H1 (cell line): ENCODE measurements at regions not wholly inside any gene's neighbourhood (a gene's known extent, or its start where the extent isn't known, plus 50 kb on each side); places are given as distances from the start of the nearest gene placed in this dataset.

Experiments used
- CTCF ChIA-PET: fragments of 300-600 bp; sonication (Branson Sonifier 250); formaldehyde crosslinking; loops from one replicate; lab custom pipeline; 2021; ENCODE audit not compliant: partially characterized antibody; lab: Charles Lee
- POLR2A ChIA-PET: fragments of 300-600 bp; sonication (Branson Sonifier 250); formaldehyde crosslinking; loops from one replicate; lab custom pipeline; 2021; ENCODE audit warnings: inconsistent platforms; ENCODE audit not compliant: partially characterized antibody; lab: Charles Lee
- DNase-seq, 2 experiments: peaks; one replicate each; pipeline versions ENCODE4 v3.0.0 to v3.0.0-alpha.2; 2010 to 2022; ENCODE audit warnings: low spot score in 2 of 2, low read depth in 1 of 2, mixed read lengths in 1 of 2
- FAIRE-seq: peaks from 2 replicates; lab custom pipeline; 2011; peaks lifted over from hg19 to GRCh38; lab: Jason Lieb, UNC
- H2AFZ ChIP-seq: 2 replicates; pipeline ENCODE4 v1.8.1; 2012; ENCODE audit warnings: low read length, inconsistent platforms
- H2AK5ac ChIP-seq: 2 replicates; pipeline ENCODE4 v1.6.1; 2013; ENCODE audit warnings: low read depth, low read length
- H2BK120ac ChIP-seq: replicated peaks from 2 replicates; pipeline ENCODE3; 2013; ENCODE audit warnings: low read depth, low read length, inconsistent platforms
- H2BK12ac ChIP-seq: 2 replicates; pipeline ENCODE4 v1.6.1; 2013; ENCODE audit warnings: low read depth, low read length
- H2BK15ac ChIP-seq: 2 replicates; pipeline ENCODE4 v1.6.1; 2013; ENCODE audit warnings: low read length
- H2BK20ac ChIP-seq: 2 replicates; pipeline ENCODE4 v1.6.1; 2013; ENCODE audit warnings: low read length
- H2BK5ac ChIP-seq: 2 replicates; pipeline ENCODE4 v1.6.1; 2013; ENCODE audit warnings: low read depth, low read length
- H3K14ac ChIP-seq: 2 replicates; pipeline ENCODE4 v1.6.1; 2013; ENCODE audit warnings: inconsistent platforms; ENCODE audit not compliant: insufficient read length
- H3K18ac ChIP-seq: 2 replicates; pipeline ENCODE4 v1.6.1; 2013; ENCODE audit warnings: low read length; ENCODE audit errors: extremely low read depth
- H3K23ac ChIP-seq: 2 replicates; pipeline ENCODE4 v1.6.1; 2013; ENCODE audit warnings: inconsistent platforms; ENCODE audit not compliant: insufficient read length
- H3K23me2 ChIP-seq: 2 replicates; pipeline ENCODE4 v1.6.1; 2013; ENCODE audit warnings: low read depth, low read length
- H3K27ac ChIP-seq: 2 replicates; pipeline ENCODE4 v1.6.1; 2011; ENCODE audit warnings: low read depth, low read length, inconsistent platforms
- H3K27me3 ChIP-seq, 4 experiments: replicated peaks in 1 of 4; 1 replicate in 1 of 4; 2 replicates in 3 of 4; pipeline versions ENCODE4 v1.6.1 to v1.8.1; 2011 to 2013; ENCODE audit warnings: low read length in 3 of 4, mild to moderate bottlenecking in 3 of 4, inconsistent platforms in 2 of 4, mixed read lengths in 2 of 4, moderate library complexity in 1 of 4; ENCODE audit not compliant: control insufficient read depth in 3 of 4, insufficient read depth in 3 of 4; ENCODE audit errors: extremely low read depth in 1 of 4
- H3K36me3 ChIP-seq, 4 experiments: 2 replicates each; pipeline versions ENCODE4 v1.6.1 to v1.8.1; 2011 to 2013; ENCODE audit warnings: mild to moderate bottlenecking in 4 of 4, low read length in 3 of 4, moderate library complexity in 2 of 4, control low read depth in 1 of 4, inconsistent platforms in 1 of 4; ENCODE audit not compliant: insufficient read depth in 4 of 4, control insufficient read depth in 2 of 4
- H3K4ac ChIP-seq: replicated peaks from 2 replicates; pipeline ENCODE3; 2013; ENCODE audit warnings: low read length, low read depth, mixed read lengths, inconsistent platforms; ENCODE audit not compliant: insufficient read length
- H3K4me1 ChIP-seq, 4 experiments: replicated peaks in 1 of 4; 1 replicate in 1 of 4; 2 replicates in 3 of 4; pipeline versions ENCODE4 v1.6.1 to v1.8.1; 2011 to 2013; ENCODE audit warnings: low read length in 3 of 4, inconsistent platforms in 2 of 4, mixed read lengths in 1 of 4; ENCODE audit not compliant: insufficient read depth in 4 of 4, control insufficient read depth in 3 of 4
- H3K4me2 ChIP-seq, 2 experiments: 2 replicates each; pipeline versions ENCODE4 v1.6.1 to v1.8.1; 2011 to 2013; ENCODE audit warnings: low read depth in 2 of 2, low read length in 2 of 2, control low read depth in 1 of 2, inconsistent platforms in 1 of 2, mild to moderate bottlenecking in 1 of 2; ENCODE audit not compliant: insufficient read depth in 1 of 2
- H3K4me3 ChIP-seq, 4 experiments: fragments of 200-600, 300-600 bp in 1 of 4; sonication (generic), shearing (Covaris generic), sonication (Bioruptor Twin) in 1 of 4; 2 replicates each; pipeline versions ENCODE4 v1.5.1 to v1.8.1; 2011 to 2016; ENCODE audit warnings: low read length in 4 of 4, low read depth in 3 of 4, control low read depth in 2 of 4, inconsistent platforms in 2 of 4, mild to moderate bottlenecking in 2 of 4, mixed read lengths in 1 of 4, moderate library complexity in 1 of 4; ENCODE audit not compliant: insufficient read depth in 2 of 4; ENCODE audit errors: extremely low read depth in 1 of 4
- H3K56ac ChIP-seq: replicated peaks from 2 replicates; pipeline ENCODE3; 2013; ENCODE audit warnings: low read depth, mild to moderate bottlenecking, mixed read lengths, low read length, inconsistent platforms; ENCODE audit not compliant: insufficient read length
- H3K79me1 ChIP-seq: 2 replicates; pipeline ENCODE4 v1.6.1; 2013; ENCODE audit warnings: low read depth, low read length, control low read depth
- H3K79me2 ChIP-seq, 2 experiments: 2 replicates each; pipeline versions ENCODE4 v1.6.1 to v1.8.1; 2012 to 2013; ENCODE audit warnings: low read length in 2 of 2, mild to moderate bottlenecking in 2 of 2, inconsistent platforms in 1 of 2; ENCODE audit not compliant: insufficient read depth in 2 of 2, control insufficient read depth in 1 of 2
- H3K9ac ChIP-seq, 4 experiments: replicated peaks in 1 of 4; 1 replicate in 1 of 4; 2 replicates in 3 of 4; pipeline versions ENCODE4 v1.6.1 to v1.8.1; 2011 to 2013; ENCODE audit warnings: low read depth in 3 of 4, low read length in 3 of 4, control low read depth in 2 of 4, mild to moderate bottlenecking in 2 of 4, moderate library complexity in 2 of 4, inconsistent platforms in 1 of 4; ENCODE audit errors: extremely low read depth in 1 of 4
- H3K9me3 ChIP-seq, 2 experiments: 2 replicates each; pipeline versions ENCODE4 v1.6.1 to v1.8.1; 2012 to 2013; ENCODE audit warnings: mild to moderate bottlenecking in 2 of 2, moderate library complexity in 2 of 2, control low read depth in 1 of 2, inconsistent platforms in 1 of 2, low read depth in 1 of 2, low read length in 1 of 2, mixed read lengths in 1 of 2; ENCODE audit not compliant: insufficient read depth in 2 of 2
- H4K20me1 ChIP-seq, 2 experiments: replicated peaks in 1 of 2; 2 replicates each; pipeline versions ENCODE3 to v1.8.1; 2011 to 2013; ENCODE audit warnings: inconsistent platforms in 2 of 2, low read length in 2 of 2, mild to moderate bottlenecking in 1 of 2; ENCODE audit not compliant: insufficient read depth in 2 of 2, control insufficient read depth in 1 of 2
- H4K5ac ChIP-seq: 2 replicates; pipeline ENCODE4 v1.6.1; 2013; ENCODE audit warnings: low read length, low read depth, mixed read lengths, inconsistent platforms; ENCODE audit not compliant: insufficient read length
- H4K8ac ChIP-seq: 2 replicates; pipeline ENCODE4 v1.8.0; 2013; ENCODE audit warnings: mild to moderate bottlenecking, moderate library complexity, low read length, inconsistent platforms; ENCODE audit not compliant: insufficient read depth; ENCODE audit errors: extremely low read depth
- H4K91ac ChIP-seq: replicated peaks from 2 replicates; pipeline ENCODE3; 2013; ENCODE audit warnings: low read length, mixed read lengths, inconsistent platforms; ENCODE audit not compliant: insufficient read length
- ATF3 ChIP-seq: IDR thresholded peaks from 2 replicates; pipeline ENCODE4 v1.6.1; 2011; ENCODE audit warnings: low read depth, mild to moderate bottlenecking, low read length; ENCODE audit not compliant: insufficient read depth
- CTCF ChIP-seq, 3 experiments: IDR thresholded peaks; 1 replicate in 2 of 3; 2 replicates in 1 of 3; pipeline versions ENCODE4 v1.5.1 to v1.6.1; 2011; ENCODE audit warnings: low read length in 3 of 3, mild to moderate bottlenecking in 3 of 3, inconsistent platforms in 2 of 3, low read depth in 1 of 3, moderate library complexity in 1 of 3; ENCODE audit not compliant: insufficient read depth in 1 of 3; ENCODE audit errors: control extremely low read depth in 1 of 3
- E2F6 ChIP-seq: IDR thresholded peaks from 2 replicates; pipeline ENCODE4 v1.6.1; 2012; ENCODE audit warnings: inconsistent platforms
- PHF8 ChIP-seq: fragments of 200-600 bp; sonication (generic); conservative IDR thresholded peaks from 2 replicates; pipeline ENCODE4 v1.7.1; 2012; ENCODE audit warnings: low read depth, mild to moderate bottlenecking, inconsistent platforms, low read length, moderate library complexity
- RBBP5 ChIP-seq: IDR thresholded peaks from 2 replicates; pipeline ENCODE4 v1.7.1; 2012; ENCODE audit warnings: low read depth, mild to moderate bottlenecking, inconsistent platforms, low read length, moderate library complexity, borderline replicate concordance
- SAP30 ChIP-seq: fragments of 300-600 bp; sonication (generic); IDR thresholded peaks from 2 replicates; pipeline ENCODE4 v1.7.1; 2012; ENCODE audit warnings: low read length, moderate library complexity, mild to moderate bottlenecking, inconsistent platforms; ENCODE audit not compliant: insufficient read depth, insufficient replicate concordance
- SP1 ChIP-seq: IDR thresholded peaks from 2 replicates; pipeline ENCODE4 v1.6.1; 2011; ENCODE audit warnings: low read depth, low read length
- TAF1 ChIP-seq: IDR thresholded peaks from 2 replicates; pipeline ENCODE4 v1.6.1; 2011; ENCODE audit warnings: mild to moderate bottlenecking, low read depth, low read length
- TBP ChIP-seq: IDR thresholded peaks from 2 replicates; pipeline ENCODE4 v1.6.1; 2011; ENCODE audit warnings: low read depth, low read length, improper control_type of control experiment

- TF ChIP-seq ATF3 (no peak), TBP (no peak), RBBP5 (no peak), PHF8 (no peak), TAF1 (no peak), SP1 (no peak), SAP30 (no peak), E2F6 (no peak), CTCF (IDR thresholded peaks at IDR 0.05; ENCODE audit: control extremely low read depth in 1 of 3, insufficient read depth in 1 of 3, low read depth in 1 of 3, low read length in 3 of 3) (no peak)
- no peak overlapping the region for H2AK5ac ChIP-seq
- H3K4me1 ChIP-seq = peaks cover 0 to 3% (median 0%) of the 10 kb centered on the region in 4 experiments; a peak in 1 of 7 replicates
- H3K9ac ChIP-seq = no peak overlapping the region
- H3K14ac ChIP-seq = no peak overlapping the region
- no peak overlapping the region for H4K8ac ChIP-seq
- no peaks in the 10 kb centered on the region for H4K20me1 ChIP-seq
- no peaks in the 10 kb centered on the region for H3K79me1 ChIP-seq
- no peak overlapping the region for H4K91ac ChIP-seq
- no peak for FAIRE-seq
- H3K4ac ChIP-seq = no peak overlapping the region
- no peaks in the 10 kb centered on the region for H3K9me3 ChIP-seq
- no peak overlapping the region for H2BK120ac ChIP-seq
- no peak overlapping the region for H3K4me3 ChIP-seq
- no peaks in the 10 kb centered on the region for H3K36me3 ChIP-seq
- no peak overlapping the region for H2BK15ac ChIP-seq
- no peak overlapping the region for H3K27ac ChIP-seq
- no peak overlapping the region for H2BK20ac ChIP-seq
- no peaks in the 10 kb centered on the region for H3K23me2 ChIP-seq
- no peak overlapping the region for H3K56ac ChIP-seq
- H3K23ac ChIP-seq = no peak overlapping the region
- no peak overlapping the region for H2AFZ ChIP-seq
- ChIA-PET POLR2A (no interaction called here), CTCF (interaction anchor here (0.6 to 1.7 kb wide), 4 partner anchors 35 to 505 kb away, joined by 3 to 9 read pairs (median 4); no protein-coding TSS in a partner anchor)
- no peak overlapping the region for H2BK12ac ChIP-seq
- no peak for DNase-seq
- H4K5ac ChIP-seq = no peak overlapping the region
- H3K4me2 ChIP-seq = no peak overlapping the region
- no peaks in the 10 kb centered on the region for H3K27me3 ChIP-seq
- no peak overlapping the region for H2BK5ac ChIP-seq
- H3K79me2 ChIP-seq = no peaks in the 10 kb centered on the region
- H3K18ac ChIP-seq = no peak overlapping the region
Measured at GRCh38 chr11:90512846-90513245, 290.0 kb upstream of the CHORDC1 start.
